ENCODE measurements at regions not wholly inside any gene's neighbourhood (a gene's known extent, or its start where the extent isn't known, plus 50 kb on each side); places are given as distances from the start of the nearest gene placed in this dataset.

DNA sequence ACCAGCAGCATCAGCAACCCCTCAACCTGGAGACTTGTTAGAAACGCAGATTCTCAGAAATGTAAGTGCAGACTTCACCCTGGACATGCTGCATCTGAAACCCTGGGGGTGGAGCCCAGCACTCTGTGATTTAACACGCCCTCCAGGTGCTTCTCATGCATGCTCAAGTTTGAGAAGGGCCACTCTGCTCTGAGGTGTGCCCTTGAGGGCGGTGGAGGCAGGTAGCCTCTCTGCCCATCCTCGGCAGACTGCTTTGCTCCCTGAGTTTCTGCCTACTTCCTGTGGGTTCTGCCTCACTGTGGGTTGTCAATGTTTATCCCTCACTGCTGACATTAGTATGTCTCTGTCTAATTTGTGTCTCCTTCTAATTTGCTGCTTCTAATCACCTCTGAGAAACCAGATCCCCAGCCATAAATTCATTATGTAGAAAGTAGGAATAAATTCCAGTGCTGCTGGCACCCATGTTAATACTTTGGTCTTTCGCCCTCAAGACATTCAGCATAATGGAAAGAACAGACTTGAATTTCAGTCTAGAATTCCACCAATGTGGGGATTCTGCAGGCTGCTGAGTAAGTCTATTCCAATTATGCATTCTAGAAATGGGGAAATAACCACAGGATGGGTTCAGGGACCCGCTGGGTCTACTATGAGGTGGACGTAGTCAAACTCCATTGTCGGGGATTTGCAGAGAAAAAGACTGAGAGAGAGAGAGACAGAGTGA lies 51.3 kb upstream of the CYSLTR2 start (continued):
- TF ChIP-seq, protein P1, sequence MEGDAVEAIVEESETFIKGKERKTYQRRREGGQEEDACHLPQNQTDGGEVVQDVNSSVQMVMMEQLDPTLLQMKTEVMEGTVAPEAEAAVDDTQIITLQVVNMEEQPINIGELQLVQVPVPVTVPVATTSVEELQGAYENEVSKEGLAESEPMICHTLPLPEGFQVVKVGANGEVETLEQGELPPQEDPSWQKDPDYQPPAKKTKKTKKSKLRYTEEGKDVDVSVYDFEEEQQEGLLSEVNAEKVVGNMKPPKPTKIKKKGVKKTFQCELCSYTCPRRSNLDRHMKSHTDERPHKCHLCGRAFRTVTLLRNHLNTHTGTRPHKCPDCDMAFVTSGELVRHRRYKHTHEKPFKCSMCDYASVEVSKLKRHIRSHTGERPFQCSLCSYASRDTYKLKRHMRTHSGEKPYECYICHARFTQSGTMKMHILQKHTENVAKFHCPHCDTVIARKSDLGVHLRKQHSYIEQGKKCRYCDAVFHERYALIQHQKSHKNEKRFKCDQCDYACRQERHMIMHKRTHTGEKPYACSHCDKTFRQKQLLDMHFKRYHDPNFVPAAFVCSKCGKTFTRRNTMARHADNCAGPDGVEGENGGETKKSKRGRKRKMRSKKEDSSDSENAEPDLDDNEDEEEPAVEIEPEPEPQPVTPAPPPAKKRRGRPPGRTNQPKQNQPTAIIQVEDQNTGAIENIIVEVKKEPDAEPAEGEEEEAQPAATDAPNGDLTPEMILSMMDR (conservative IDR thresholded peaks at IDR 0.05; ENCODE audit: low read depth in 2 of 2): no peak

DNA sequence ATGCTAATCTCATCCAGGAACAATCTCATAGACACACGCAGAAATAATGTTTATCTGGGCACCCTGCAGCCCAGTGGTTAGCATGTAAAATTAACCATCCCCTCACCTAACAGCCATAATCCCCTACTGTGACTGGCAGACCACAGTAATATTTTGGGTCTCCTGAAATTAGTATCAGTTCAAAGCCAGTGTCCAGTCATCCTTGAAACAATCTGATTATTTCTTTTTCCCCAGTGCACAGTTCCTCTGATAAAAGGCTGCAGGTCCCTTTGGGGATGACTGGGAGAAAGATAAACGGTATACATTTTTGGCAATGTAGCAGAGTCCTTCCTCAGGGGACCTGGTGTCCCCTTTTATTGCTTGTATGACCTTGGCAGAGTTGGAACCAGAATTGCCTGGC lies 50.4 kb upstream of the CYSLTR2 start:
- H3F3A ChIP-seq (replicated peaks; ENCODE audit: low read depth): no peaks in the 10 kb centered on the region
- H3K27me3 ChIP-seq (ENCODE audit: insufficient read depth): no peaks in the 10 kb centered on the region
- H4K20me1 ChIP-seq (replicated peaks; ENCODE audit: insufficient read depth): no peaks in the 10 kb centered on the region
- TF ChIP-seq EZH2phosphoT487 (IDR thresholded peaks at IDR 0.05; ENCODE audit: unreplicated experiment) (no peak), NANOG (IDR thresholded peaks at IDR 0.05; ENCODE audit: borderline replicate concordance) (no peak), ZNF114 (CRISPR knock-in tag; IDR thresholded peaks at IDR 0.05) (no peak), JUNB (IDR thresholded peaks at IDR 0.05; ENCODE audit: unreplicated experiment) (no peak)
- TF ChIP-seq, protein P2, sequence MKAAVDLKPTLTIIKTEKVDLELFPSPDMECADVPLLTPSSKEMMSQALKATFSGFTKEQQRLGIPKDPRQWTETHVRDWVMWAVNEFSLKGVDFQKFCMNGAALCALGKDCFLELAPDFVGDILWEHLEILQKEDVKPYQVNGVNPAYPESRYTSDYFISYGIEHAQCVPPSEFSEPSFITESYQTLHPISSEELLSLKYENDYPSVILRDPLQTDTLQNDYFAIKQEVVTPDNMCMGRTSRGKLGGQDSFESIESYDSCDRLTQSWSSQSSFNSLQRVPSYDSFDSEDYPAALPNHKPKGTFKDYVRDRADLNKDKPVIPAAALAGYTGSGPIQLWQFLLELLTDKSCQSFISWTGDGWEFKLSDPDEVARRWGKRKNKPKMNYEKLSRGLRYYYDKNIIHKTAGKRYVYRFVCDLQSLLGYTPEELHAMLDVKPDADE (IDR thresholded peaks at IDR 0.05): no peak
- TF ChIP-seq, protein P1 (conservative IDR thresholded peaks at IDR 0.05; ENCODE audit: low read depth in 2 of 2): no peak
- TF ChIP-seq, protein P3, sequence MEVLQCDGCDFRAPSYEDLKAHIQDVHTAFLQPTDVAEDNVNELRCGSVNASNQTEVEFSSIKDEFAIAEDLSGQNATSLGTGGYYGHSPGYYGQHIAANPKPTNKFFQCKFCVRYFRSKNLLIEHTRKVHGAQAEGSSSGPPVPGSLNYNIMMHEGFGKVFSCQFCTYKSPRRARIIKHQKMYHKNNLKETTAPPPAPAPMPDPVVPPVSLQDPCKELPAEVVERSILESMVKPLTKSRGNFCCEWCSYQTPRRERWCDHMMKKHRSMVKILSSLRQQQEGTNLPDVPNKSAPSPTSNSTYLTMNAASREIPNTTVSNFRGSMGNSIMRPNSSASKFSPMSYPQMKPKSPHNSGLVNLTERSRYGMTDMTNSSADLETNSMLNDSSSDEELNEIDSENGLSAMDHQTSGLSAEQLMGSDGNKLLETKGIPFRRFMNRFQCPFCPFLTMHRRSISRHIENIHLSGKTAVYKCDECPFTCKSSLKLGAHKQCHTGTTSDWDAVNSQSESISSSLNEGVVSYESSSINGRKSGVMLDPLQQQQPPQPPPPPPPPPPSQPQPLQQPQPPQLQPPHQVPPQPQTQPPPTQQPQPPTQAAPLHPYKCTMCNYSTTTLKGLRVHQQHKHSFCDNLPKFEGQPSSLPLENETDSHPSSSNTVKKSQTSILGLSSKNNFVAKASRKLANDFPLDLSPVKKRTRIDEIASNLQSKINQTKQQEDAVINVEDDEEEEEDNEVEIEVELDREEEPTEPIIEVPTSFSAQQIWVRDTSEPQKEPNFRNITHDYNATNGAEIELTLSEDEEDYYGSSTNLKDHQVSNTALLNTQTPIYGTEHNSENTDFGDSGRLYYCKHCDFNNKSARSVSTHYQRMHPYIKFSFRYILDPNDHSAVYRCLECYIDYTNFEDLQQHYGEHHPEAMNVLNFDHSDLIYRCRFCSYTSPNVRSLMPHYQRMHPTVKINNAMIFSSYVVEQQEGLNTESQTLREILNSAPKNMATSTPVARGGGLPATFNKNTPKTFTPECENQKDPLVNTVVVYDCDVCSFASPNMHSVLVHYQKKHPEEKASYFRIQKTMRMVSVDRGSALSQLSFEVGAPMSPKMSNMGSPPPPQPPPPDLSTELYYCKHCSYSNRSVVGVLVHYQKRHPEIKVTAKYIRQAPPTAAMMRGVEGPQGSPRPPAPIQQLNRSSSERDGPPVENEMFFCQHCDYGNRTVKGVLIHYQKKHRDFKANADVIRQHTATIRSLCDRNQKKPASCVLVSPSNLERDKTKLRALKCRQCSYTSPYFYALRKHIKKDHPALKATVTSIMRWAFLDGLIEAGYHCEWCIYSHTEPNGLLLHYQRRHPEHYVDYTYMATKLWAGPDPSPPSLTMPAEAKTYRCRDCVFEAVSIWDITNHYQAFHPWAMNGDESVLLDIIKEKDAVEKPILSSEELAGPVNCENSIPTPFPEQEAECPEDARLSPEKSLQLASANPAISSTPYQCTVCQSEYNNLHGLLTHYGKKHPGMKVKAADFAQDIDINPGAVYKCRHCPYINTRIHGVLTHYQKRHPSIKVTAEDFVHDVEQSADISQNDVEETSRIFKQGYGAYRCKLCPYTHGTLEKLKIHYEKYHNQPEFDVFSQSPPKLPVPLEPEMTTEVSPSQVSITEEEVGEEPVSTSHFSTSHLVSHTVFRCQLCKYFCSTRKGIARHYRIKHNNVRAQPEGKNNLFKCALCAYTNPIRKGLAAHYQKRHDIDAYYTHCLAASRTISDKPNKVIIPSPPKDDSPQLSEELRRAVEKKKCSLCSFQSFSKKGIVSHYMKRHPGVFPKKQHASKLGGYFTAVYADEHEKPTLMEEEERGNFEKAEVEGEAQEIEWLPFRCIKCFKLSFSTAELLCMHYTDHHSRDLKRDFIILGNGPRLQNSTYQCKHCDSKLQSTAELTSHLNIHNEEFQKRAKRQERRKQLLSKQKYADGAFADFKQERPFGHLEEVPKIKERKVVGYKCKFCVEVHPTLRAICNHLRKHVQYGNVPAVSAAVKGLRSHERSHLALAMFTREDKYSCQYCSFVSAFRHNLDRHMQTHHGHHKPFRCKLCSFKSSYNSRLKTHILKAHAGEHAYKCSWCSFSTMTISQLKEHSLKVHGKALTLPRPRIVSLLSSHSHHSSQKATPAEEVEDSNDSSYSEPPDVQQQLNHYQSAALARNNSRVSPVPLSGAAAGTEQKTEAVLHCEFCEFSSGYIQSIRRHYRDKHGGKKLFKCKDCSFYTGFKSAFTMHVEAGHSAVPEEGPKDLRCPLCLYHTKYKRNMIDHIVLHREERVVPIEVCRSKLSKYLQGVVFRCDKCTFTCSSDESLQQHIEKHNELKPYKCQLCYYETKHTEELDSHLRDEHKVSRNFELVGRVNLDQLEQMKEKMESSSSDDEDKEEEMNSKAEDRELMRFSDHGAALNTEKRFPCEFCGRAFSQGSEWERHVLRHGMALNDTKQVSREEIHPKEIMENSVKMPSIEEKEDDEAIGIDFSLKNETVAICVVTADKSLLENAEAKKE (CRISPR knock-in tag; IDR thresholded peaks at IDR 0.05): no peak
- TF ChIP-seq, protein P4, sequence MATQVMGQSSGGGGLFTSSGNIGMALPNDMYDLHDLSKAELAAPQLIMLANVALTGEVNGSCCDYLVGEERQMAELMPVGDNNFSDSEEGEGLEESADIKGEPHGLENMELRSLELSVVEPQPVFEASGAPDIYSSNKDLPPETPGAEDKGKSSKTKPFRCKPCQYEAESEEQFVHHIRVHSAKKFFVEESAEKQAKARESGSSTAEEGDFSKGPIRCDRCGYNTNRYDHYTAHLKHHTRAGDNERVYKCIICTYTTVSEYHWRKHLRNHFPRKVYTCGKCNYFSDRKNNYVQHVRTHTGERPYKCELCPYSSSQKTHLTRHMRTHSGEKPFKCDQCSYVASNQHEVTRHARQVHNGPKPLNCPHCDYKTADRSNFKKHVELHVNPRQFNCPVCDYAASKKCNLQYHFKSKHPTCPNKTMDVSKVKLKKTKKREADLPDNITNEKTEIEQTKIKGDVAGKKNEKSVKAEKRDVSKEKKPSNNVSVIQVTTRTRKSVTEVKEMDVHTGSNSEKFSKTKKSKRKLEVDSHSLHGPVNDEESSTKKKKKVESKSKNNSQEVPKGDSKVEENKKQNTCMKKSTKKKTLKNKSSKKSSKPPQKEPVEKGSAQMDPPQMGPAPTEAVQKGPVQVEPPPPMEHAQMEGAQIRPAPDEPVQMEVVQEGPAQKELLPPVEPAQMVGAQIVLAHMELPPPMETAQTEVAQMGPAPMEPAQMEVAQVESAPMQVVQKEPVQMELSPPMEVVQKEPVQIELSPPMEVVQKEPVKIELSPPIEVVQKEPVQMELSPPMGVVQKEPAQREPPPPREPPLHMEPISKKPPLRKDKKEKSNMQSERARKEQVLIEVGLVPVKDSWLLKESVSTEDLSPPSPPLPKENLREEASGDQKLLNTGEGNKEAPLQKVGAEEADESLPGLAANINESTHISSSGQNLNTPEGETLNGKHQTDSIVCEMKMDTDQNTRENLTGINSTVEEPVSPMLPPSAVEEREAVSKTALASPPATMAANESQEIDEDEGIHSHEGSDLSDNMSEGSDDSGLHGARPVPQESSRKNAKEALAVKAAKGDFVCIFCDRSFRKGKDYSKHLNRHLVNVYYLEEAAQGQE (IDR thresholded peaks at IDR 0.05; ENCODE audit: unreplicated experiment): no peak
- no peaks in the 10 kb centered on the region for H3K79me2 ChIP-seq (replicated peaks; ENCODE audit: insufficient read depth)
- H3K4me2 ChIP-seq: no peak overlapping the region
- Mint-ChIP-seq H3K4me1 (peaks cover 13% of the 10 kb centered on the region), H3K9me3 (peaks cover 28% of the 10 kb centered on the region; the same call in 2 of the 3 replicates), H3K27ac (no peak overlapping the region), H3K36me3 (ENCODE audit: low read depth) (peaks cover 12% of the 10 kb centered on the region; the same call in 2 of the 3 replicates), H3K27me3 (ENCODE audit: insufficient read depth, low read depth, poor library complexity) (peaks cover 5% of the 10 kb centered on the region), H3K4me3 (no peak overlapping the region)
- DNase-seq (ENCODE audit: low spot score) (no peak), ATAC-seq (no peak)
- peaks cover 8% of the 10 kb centered on the region; the same call in 1 of the 2 replicates for H3K4me1 ChIP-seq (ENCODE audit: insufficient read depth)
- H3K36me3 ChIP-seq (ENCODE audit: insufficient read depth): no peaks in the 10 kb centered on the region
- 0 out of 2 replicates have a peak, but pooled peaks cover 3% of the 10 kb centered on the region for H3K9me2 ChIP-seq (ENCODE audit: insufficient read depth)
- H3K27ac ChIP-seq (ENCODE audit: low read depth): no peak overlapping the region
- no peak overlapping the region for H2AFZ ChIP-seq
- no peak overlapping the region for H3K4me3 ChIP-seq

Data from GM23338 (cell line).